Activated effector memory CD4-positive, alpha-beta T cell treated with Interleukin-2 at 50 U/mL for 16 hours (primary cell): ENCODE measurements at regions not wholly inside any gene's neighbourhood (a gene's known extent, or its start where the extent isn't known, plus 50 kb on each side); places are given as distances from the start of the nearest gene placed in this dataset.

ENCODE experiments used
- DNase-seq: peaks from one replicate; pipeline ENCODE4 v3.0.0-alpha.2; 2020

- DNase-seq, result no peak
These were observed 316.6 kb downstream of the RDH14 start for GRCh38 chr2:18243816-18244215.

- no peak for DNase-seq
These were observed 317.7 kb downstream of the RDH14 start for GRCh38 chr2:18242716-18243115.

GRCh38 chr2:18238209-18238608 lies 322.2 kb downstream of the RDH14 start:
- DNase-seq, result no peak

- no peak for DNase-seq
These were observed 323.2 kb downstream of the RDH14 start for GRCh38 chr2:18237298-18237697.

- no peak for DNase-seq
These were observed 327.6 kb downstream of the RDH14 start for GRCh38 chr2:18232731-18233438.

- no peak for DNase-seq
These were observed 329.8 kb downstream of the RDH14 start for GRCh38 chr2:18230668-18231067.

- DNase-seq, result no peak
These were observed 340.8 kb downstream of the RDH14 start for GRCh38 chr2:18219676-18220075.

- no peak for DNase-seq
These were observed 339.9 kb downstream of the KCNS3 start for GRCh38 chr2:18218160-18218933.

GRCh38 chr2:18214936-18215335 lies 336.5 kb downstream of the KCNS3 start:
- no peak for DNase-seq

- no peak for DNase-seq
These were observed 335.5 kb downstream of the KCNS3 start for GRCh38 chr2:18213986-18214385.

GRCh38 chr2:18209934-18210639 lies 331.6 kb downstream of the KCNS3 start:
- DNase-seq, result no peak

- no peak for DNase-seq
These were observed 330.5 kb downstream of the KCNS3 start for GRCh38 chr2:18208956-18209355.

- no peak for DNase-seq
These were observed 322.3 kb downstream of the KCNS3 start for GRCh38 chr2:18200771-18201170.

GRCh38 chr2:18198677-18199076 lies 320.2 kb downstream of the KCNS3 start:
- DNase-seq, result no peak

GRCh38 chr2:18194161-18194560 lies 315.7 kb downstream of the KCNS3 start:
- no peak for DNase-seq

- DNase-seq, result no peak
These were observed 308.5 kb downstream of the KCNS3 start for GRCh38 chr2:18186816-18187613.

- DNase-seq, result no peak
These were observed 304.4 kb downstream of the KCNS3 start for GRCh38 chr2:18182861-18183260.

- no peak for DNase-seq
These were observed 302.4 kb downstream of the KCNS3 start for GRCh38 chr2:18180912-18181311.

GRCh38 chr2:18180031-18180610 lies 301.7 kb downstream of the KCNS3 start:
- no peak for DNase-seq

- no peak for DNase-seq
These were observed 300.4 kb downstream of the KCNS3 start for GRCh38 chr2:18178736-18179349.

GRCh38 chr2:18176679-18177215 lies 298.3 kb downstream of the KCNS3 start:
- no peak for DNase-seq

- no peak for DNase-seq
These were observed 294.1 kb downstream of the KCNS3 start for GRCh38 chr2:18172607-18173006.
